ENCODE measurements at regions not wholly inside any gene's neighbourhood (a gene's known extent, or its start where the extent isn't known, plus 50 kb on each side); places are given as distances from the start of the nearest gene placed in this dataset.

DNA sequence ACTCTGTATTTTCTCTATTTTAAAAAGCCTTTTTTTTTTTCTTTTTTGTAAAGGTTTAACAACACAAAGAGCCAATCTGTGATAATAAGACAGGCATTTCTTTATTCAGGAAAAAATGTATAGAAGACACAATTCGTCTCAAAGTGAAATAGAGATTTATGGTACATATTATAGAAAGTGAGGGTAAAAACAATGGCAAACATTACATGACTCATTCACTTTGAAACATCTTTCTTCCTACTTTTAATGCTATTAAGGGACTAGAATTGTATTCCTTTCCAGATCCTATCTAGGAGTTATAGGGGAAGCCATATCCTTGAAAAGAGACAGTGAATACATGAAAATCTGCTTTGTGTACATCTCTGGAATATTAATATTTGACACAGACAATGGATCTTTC, 137.1 kb upstream of the MCTP2 start:
- Histone ChIP-seq H3K4me3 (replicated peaks in 1 of 2; ENCODE audit: low read depth in 1 of 2, low read length in 2 of 2) (no peak overlapping the region), H3K36me3 (ENCODE audit: control insufficient read depth in 1 of 2, insufficient read depth in 2 of 2, low read length in 2 of 2) (no peaks in the 10 kb centered on the region), H4K20me1 (ENCODE audit: insufficient read depth) (no peaks in the 10 kb centered on the region), H3K27me3 (ENCODE audit: insufficient read depth, low read length) (peaks cover 6% of the 10 kb centered on the region; the same call in 1 of the 2 replicates), H3K9me2 (ENCODE audit: insufficient read depth) (no peaks in the 10 kb centered on the region), H3K79me2 (ENCODE audit: insufficient read depth, low read length) (no peaks in the 10 kb centered on the region), H3K9ac (ENCODE audit: low read length) (no peak overlapping the region), H3K4me2 (ENCODE audit: low read length) (no peak overlapping the region), H3K27ac (ENCODE audit: low read depth, low read length) (no peak overlapping the region), H2AFZ (ENCODE audit: low read depth, low read length, poor library complexity, severe bottlenecking) (no peak overlapping the region), H3K4me1 (ENCODE audit: control insufficient read depth in 1 of 2, insufficient read depth in 2 of 2, low read length in 2 of 2) (no peaks in the 10 kb centered on the region), H3K9me3 (ENCODE audit: control insufficient read depth in 1 of 2, insufficient read depth in 1 of 2, low read depth in 1 of 2, low read length in 2 of 2) (no peaks in the 10 kb centered on the region)
- POLR2A ChIA-PET: no interaction called here
- RAD21 ChIA-PET (ENCODE audit: low non-redundant PET in 1 of 2, low total read pairs in 2 of 2, uncharacterized antibody in 2 of 2, unreplicated experiment in 2 of 2): no interaction called here
- no TSS peak for BruUV-seq (replicated peaks)
- CTCF ChIA-PET: no interaction called here
- DNase-seq (ENCODE audit: low read depth, low spot score): no peak
- intact Hi-C loops (cut with micrococcal nuclease): no loop called here
- TF ChIP-seq FOSL1 (IDR thresholded peaks at IDR 0.05; ENCODE audit: low read depth) (no peak), ZFX (IDR thresholded peaks at IDR 0.05) (no peak), EGR1 (IDR thresholded peaks at IDR 0.05; ENCODE audit: low read depth) (no peak), POLR2A (IDR thresholded peaks at IDR 0.05; ENCODE audit: borderline replicate concordance, extremely low read depth, insufficient read depth, insufficient read length) (no peak), EZH2 (IDR thresholded peaks at IDR 0.05) (no peak), SIN3A (IDR thresholded peaks at IDR 0.05; ENCODE audit: low read depth) (no peak), CTCF (IDR thresholded peaks at IDR 0.05 in 2 of 3, conservative IDR thresholded peaks at IDR 0.05 in 1 of 3; ENCODE audit: borderline replicate concordance in 1 of 3, insufficient read depth in 1 of 3, low read depth in 2 of 3, low read length in 2 of 3) (no peak), REST (IDR thresholded peaks at IDR 0.05; ENCODE audit: low read depth) (no peak), ELF1 (IDR thresholded peaks at IDR 0.05; ENCODE audit: borderline replicate concordance, low read depth) (no peak), CBX3 (IDR thresholded peaks at IDR 0.05; ENCODE audit: low read depth) (no peak), TCF7L2 (IDR thresholded peaks at IDR 0.05; ENCODE audit: borderline replicate concordance, extremely low read depth, insufficient read depth, insufficient read length) (no peak), CEBPB (IDR thresholded peaks at IDR 0.05; ENCODE audit: low read depth) (no peak), ZBTB33 (IDR thresholded peaks at IDR 0.05; ENCODE audit: extremely low read depth, insufficient replicate concordance, low read length) (no peak), EZH2phosphoT487 (IDR thresholded peaks at IDR 0.05; ENCODE audit: borderline replicate concordance) (no peak), JUND (IDR thresholded peaks at IDR 0.05) (no peak), RAD21 (IDR thresholded peaks at IDR 0.05; ENCODE audit: low read depth) (no peak), SRF (IDR thresholded peaks at IDR 0.05; ENCODE audit: low read depth) (no peak), YY1 (IDR thresholded peaks at IDR 0.05; ENCODE audit: extremely low read depth, insufficient replicate concordance, low read depth, low read length) (no peak)
- TF ChIP-seq, protein P1, sequence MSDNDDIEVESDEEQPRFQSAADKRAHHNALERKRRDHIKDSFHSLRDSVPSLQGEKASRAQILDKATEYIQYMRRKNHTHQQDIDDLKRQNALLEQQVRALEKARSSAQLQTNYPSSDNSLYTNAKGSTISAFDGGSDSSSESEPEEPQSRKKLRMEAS (IDR thresholded peaks at IDR 0.05): no peak
- ATAC-seq: no peak
